GM18499 (cell line): ENCODE measurements at regions not wholly inside any gene's neighbourhood (a gene's known extent, or its start where the extent isn't known, plus 50 kb on each side); places are given as distances from the start of the nearest gene placed in this dataset.
"Not testable (repeated sequence)": the region's sequence is repeated elsewhere in the genome, so short reads cannot be mapped to it uniquely, and the experiment has no call there.

Source experiments
- ATAC-seq: cut with Tn5 transposase; IDR thresholded peaks from one replicate; pipeline ENCODE4 v1.9.1; 2021; ENCODE audit warnings: moderate number of reproducible peaks; ENCODE audit not compliant: insufficient read depth, unreplicated experiment

- not testable (repeated sequence) for ATAC-seq
Measured at GRCh38 chrX:115840729-115841409, 279.9 kb downstream of the PLS3 start.

DNA sequence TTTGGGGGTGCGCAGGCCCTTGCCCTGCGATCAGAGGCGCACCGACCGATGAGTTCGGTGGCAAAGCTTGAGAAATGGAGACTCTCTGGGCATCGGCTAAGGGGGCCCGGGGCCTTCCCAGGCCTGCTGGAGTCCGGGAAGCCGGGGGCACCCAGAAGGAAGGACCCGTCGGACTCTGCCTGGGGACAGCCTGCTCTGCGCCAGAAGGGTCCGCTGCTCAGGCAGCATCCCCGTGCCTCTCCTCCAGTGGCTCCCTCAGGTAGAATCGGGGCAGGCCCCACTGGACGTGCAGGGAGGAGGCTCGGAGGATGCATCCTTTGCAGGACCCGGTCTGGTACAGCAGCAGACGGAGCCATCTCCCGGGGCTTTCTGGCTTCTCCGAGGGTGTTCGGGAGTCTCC, 290.0 kb downstream of the PLS3 start:
- not testable (repeated sequence) for ATAC-seq

DNA sequence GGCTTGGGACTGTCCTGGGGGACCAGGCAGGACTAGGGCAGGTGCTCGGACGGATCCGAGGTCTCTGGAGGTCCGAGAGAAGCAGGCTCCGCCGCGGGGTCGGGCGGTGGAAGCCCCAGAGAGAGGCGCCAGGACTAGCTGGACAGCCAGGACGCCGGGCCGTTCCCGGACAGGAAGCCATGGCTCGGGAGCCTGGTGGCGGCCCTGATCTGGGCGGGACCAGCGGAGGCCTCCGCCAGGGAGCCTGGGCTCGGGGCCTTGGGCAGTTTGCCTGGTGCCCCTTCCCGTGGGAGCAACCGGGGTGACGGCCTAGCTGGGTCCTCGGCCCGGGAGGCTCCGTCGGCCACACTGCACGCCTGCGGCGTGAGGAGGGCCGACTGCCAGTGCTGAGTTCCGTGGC, 292.3 kb downstream of the PLS3 start:
- ATAC-seq: not testable (repeated sequence)

DNA sequence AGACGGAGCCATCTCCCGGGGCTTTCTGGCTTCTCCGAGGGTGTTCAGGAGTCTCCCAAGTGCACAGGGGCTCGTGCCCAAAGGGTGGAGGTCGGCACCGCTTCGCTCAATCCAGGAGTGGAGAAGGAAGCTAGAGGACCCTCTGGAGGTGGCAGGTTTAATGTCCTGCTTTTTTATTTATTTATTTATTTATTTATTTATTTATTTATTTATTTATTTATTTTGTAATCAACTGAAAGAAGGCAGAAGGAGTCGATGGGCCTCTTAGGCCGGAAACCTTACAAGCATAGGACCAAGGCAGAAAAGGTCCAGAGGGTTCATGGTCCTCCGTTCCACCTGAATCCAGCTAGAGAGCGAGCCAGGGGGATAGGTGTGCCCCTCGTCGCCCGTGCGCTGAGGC, 289.4 kb upstream of the AGTR2 start:
- ATAC-seq: not testable (repeated sequence)

DNA sequence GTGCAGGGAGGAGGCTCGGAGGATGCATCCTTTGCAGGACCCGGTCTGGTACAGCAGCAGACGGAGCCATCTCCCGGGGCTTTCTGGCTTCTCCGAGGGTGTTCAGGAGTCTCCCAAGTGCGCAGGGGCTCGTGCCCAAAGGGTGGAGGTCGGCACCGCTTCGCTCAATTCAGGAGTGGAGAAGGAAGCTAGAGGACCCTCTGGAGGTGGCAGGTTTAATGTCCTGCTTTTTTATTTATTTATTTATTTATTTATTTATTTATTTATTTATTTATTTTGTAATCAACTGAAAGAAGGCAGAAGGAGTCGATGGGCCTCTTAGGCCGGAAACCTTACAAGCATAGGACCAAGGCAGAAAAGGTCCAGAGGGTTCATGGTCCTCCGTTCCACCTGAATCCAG, 286.4 kb upstream of the AGTR2 start:
- not testable (repeated sequence) for ATAC-seq

GRCh38 chrX:115888041-115888440, 282.5 kb upstream of the AGTR2 start:
- not testable (repeated sequence) for ATAC-seq

DNA sequence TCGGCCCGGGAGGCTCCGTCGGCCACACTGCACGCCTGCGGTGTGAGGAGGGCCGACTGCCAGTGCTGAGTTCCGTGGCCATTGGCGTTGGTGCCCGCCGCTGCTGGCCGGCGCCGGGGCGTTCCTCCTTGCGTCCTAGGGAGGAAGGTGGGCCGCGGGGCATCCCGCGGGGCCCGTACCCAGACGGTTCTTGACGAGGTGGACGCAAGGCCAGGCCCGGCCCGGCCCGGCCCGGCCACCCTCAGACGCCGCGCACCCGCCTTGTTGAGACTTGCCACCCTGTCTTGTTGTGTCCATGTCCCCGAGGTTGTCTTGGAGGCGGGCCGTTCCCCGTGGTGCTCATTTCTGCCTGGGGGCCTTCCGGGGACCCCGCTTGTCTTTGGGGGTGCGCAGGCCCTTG, 282.0 kb upstream of the AGTR2 start:
- not testable (repeated sequence) for ATAC-seq

GRCh38 chrX:115889121-115889890, 281.2 kb upstream of the AGTR2 start:
- ATAC-seq: no peak

DNA sequence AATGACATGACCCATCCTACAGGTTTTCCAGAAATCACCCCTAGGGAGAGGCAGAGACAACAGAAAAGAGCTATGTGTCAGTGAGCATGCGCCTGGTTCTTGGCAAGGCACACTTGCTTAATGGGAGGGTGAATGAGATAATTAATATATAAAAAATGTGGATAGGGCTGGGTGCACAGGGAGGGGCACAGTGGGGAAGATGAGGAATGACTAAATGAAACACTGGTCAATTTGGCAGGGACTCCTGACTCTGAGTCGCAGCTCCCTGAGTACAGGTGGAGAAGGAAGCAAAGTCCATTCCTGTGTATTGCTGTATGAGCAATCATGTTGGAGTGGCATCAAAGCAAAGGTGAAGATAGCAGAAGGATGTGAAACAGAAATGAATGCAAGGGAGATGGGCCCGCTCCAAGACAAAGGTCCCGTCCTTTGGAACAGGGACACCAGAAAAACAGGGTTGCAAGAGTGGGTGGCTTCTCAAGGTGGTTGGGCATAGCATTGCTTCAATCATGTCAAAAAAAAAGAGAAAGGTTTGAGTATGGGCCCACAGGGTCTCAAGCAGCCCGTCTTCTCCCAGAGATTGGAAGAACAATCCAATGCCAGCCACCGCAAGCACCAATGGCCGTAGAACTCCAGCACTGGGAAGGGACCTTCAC, 278.4 kb upstream of the AGTR2 start:
- no peak for ATAC-seq

DNA sequence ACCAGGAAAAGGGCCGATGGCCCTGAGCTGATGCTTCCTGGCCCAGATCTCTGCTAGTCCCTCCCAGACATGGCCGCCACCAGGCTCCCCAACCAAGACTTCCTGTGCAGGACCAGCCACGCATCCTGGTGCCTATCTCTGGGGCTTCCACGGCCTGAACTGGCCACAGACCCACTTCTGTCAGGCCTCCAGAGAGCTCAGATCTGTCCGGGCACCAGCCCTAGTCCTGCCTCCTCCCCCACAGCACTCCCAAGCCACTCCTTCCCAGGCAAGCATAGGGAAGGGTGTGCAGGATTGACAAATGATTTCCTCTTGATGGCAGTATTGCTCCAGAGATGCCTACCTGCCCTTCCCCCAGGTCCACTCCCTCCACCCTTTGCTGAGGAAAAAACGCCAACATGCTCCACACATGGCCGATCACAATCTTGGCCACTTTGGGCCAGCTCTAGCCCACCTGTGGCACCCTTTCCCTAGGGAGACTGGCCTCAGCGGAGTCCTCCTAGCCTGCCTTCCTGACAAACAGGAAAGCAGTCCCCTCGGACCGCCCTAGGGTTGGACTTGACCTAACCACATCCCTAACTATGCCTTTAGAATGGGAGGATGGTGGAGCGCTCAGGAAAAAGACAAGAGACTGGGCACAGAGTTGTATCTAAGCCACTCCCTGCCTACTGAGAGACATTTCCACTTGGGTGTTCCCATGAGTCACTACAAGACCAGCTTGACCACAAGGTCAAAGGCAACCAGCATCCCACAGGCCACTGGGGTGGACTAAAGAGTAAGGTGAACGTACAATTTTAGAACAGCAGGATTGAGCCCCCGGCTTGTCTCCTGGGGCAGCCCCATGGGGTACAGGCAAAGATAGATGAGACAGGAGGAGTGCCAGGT, 277.5 kb upstream of the AGTR2 start:
- peak; percentile 54 for ATAC-seq

GRCh38 chrX:115894087-115894486, 276.5 kb upstream of the AGTR2 start:
- no peak for ATAC-seq

GRCh38 chrX:115895678-115896329, 274.7 kb upstream of the AGTR2 start:
- ATAC-seq: no peak

DNA sequence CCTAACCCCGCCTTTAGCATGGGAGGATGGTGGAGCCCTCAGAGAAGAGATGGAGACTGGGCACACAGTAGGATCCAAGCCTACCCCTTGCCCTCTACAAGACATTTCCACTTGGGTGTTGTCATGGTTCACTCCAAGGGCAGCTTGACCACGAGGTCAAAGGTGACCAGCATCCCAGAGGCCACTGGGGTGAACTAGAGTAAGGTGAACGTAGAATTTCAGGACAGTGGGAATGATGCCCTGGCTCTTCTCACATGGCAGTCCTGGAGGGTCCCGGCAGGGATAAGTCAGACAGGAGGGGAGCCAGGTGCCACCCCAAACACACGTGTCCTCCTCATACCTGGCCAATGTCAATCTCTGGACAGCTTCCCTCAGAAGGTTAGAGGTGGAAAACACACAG, 274.2 kb upstream of the AGTR2 start:
- no peak for ATAC-seq

DNA sequence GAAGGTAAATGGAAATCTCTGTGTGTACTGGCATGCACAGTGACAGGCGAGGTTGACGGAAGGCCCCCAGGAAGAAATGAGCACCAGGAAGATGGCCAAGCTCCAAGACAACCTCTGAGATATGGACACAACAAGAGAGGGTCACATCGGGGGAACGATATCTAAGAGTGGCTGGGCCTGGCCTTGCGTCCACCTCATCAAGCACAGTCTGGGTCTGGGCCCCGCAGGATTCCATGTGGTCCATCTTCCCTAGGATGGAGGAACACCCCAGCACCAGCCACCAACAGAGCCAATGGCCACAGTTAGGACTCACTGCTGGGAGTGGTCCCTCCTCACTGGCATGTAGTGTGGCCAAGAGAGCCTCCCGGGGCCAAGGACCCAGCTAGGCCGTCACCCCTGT, 272.6 kb upstream of the AGTR2 start:
- ATAC-seq: no peak

- ATAC-seq: peak; percentile 58
Measured at GRCh38 chrX:115898382-115899001, 272.1 kb upstream of the AGTR2 start.

DNA sequence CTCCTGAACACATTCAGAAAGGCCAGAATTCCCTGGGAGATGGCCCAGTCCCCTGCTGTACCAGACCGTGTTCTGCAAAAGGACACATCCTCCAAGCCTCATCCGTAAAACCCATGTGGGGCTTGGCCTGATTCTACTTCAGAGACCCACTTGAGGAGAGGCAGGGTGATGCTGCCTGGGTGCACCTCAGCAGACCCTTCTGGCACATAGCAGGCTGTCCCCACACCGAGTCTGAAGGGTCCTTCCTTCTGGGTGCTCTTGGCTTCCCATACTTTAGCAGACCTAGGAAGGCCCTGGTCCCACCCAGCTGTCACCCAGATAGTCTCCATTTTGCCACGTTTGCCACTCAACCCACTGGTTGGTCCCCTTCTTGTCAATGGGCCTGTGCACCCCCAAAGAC, 270.1 kb upstream of the AGTR2 start:
- ATAC-seq: no peak

- no peak for ATAC-seq
Measured at GRCh38 chrX:115901241-115901640, 269.3 kb upstream of the AGTR2 start.

DNA sequence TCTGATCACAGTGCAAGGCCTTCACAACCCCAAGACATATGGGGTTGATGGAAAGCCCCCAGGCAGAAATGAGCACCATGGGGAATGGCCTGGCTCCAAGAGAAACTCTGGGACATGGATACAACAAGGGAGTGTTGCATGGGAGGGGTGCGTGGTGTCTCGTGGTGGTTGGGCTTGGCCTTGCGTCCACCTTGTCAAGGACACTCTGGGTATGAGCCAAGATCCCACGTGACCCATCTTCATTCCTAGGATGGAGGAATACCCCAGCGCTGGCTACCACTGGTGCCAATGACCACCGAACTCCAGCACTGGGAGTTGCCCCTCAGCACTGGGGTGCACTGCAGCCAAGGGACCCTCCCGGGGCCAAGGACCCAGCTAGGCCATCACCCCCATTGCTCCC, 267.5 kb upstream of the AGTR2 start:
- no peak for ATAC-seq

DNA sequence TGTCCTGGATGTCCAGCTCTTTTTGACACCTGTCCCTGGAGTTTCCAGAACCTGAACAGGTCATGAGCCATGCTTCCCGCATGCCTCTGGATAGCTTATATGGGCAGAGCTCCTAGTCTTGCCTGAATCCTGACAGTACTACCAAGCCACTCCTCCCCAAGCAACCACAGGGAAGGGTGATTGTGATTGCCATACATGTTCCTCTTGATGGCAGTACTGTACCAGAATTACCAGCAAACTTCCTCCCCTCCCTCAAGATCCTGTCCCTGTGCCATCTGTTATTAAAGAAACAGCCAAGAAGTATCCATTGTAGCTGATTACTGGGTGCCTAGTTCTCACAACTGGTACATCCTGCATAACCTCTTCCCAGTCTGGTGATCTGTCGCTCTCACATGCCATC, 264.3 kb upstream of the AGTR2 start:
- ATAC-seq: no peak
